ENCODE measurements at regions not wholly inside any gene's neighbourhood (a gene's known extent, or its start where the extent isn't known, plus 50 kb on each side); places are given as distances from the start of the nearest gene placed in this dataset.

DNA sequence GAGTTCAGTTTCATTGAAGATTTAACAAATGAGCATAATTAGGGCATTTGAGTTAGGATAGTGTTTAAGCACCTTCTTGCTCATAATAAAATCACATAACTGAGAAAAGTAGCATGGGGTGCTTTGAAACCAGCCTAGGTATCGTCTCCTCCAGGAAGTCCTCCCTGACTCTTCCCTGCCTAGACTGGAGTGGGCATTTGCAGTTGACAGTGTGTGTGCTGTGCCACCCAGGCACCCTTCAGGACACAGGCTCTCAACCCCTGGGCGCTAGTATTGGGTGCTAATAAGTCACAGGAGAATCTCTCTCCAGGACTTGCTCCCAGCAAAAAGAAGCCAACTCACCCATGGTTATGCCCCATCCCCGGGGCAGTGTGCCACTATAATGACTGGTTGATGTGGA, 584.1 kb downstream of the INSC start:
- Histone ChIP-seq H3K4me3 (ENCODE audit: low read depth, low read length) (no peak overlapping the region), H3K36me3 (ENCODE audit: control insufficient read depth, insufficient read depth, low read length) (no peaks in the 10 kb centered on the region), H3K9me3 (ENCODE audit: control insufficient read depth in 2 of 2, low read length in 2 of 2) (no peaks in the 10 kb centered on the region), H3K27me3 (ENCODE audit: control insufficient read depth, insufficient read depth, low read length) (no peaks in the 10 kb centered on the region), H3K27ac (ENCODE audit: insufficient read depth, low read length, poor library complexity, severe bottlenecking) (no peak overlapping the region), H3K4me1 (ENCODE audit: control insufficient read depth, insufficient read depth, low read length, poor library complexity, severe bottlenecking) (no peaks in the 10 kb centered on the region)
- ATAC-seq (ENCODE audit: low read depth in 2 of 2) (no peak), DNase-seq (no peak)
- no peaks in the 10 kb centered on the region for H3K36me3 Mint-ChIP-seq
- no peaks in the 10 kb centered on the region for H3K27me3 Mint-ChIP-seq
- no peaks in the 10 kb centered on the region for H3K4me1 Mint-ChIP-seq
- H3K4me3 Mint-ChIP-seq, result no peak overlapping the region
- H3K9me3 Mint-ChIP-seq, result peaks cover 0 to 7% (median 3%) of the 10 kb centered on the region in 7 donors
- H3K27ac Mint-ChIP-seq, result no peak overlapping the region

DNA sequence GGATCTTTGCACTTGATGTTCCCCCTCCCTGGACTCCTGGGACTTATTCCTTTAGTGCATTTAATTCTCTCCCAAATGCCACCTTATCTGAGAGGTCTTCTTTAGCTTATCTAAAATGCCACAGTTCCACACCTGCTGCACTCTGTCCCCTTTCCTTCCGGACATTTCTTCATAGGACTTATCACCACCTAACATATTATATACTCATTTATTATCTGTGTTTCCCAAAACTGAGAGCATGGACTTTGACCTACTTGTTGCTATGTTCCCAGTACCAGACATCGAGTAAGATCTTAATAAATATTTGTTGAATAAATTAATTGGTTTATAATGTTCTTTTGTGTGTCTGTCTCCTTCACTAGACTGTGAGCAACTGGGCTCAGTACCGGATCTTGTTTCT, 585.3 kb downstream of the INSC start:
- no peak for DNase-seq
- Histone ChIP-seq H3K36me3 (ENCODE audit: control insufficient read depth, insufficient read depth, low read length) (no peaks in the 10 kb centered on the region), H3K27ac (ENCODE audit: insufficient read depth, low read length, poor library complexity, severe bottlenecking) (no peak overlapping the region), H3K27me3 (ENCODE audit: control insufficient read depth, insufficient read depth, low read length) (no peaks in the 10 kb centered on the region), H3K9me3 (ENCODE audit: control insufficient read depth in 2 of 2, low read length in 2 of 2) (no peaks in the 10 kb centered on the region), H3K4me1 (ENCODE audit: control insufficient read depth, insufficient read depth, low read length, poor library complexity, severe bottlenecking) (no peaks in the 10 kb centered on the region), H3K4me3 (ENCODE audit: low read depth, low read length) (no peak overlapping the region)
- Mint-ChIP-seq H3K4me3 (no peak overlapping the region), H3K4me1 (no peaks in the 10 kb centered on the region), H3K36me3 (no peaks in the 10 kb centered on the region), H3K27me3 (no peaks in the 10 kb centered on the region), H3K27ac (no peak overlapping the region), H3K9me3 (peaks cover 0 to 7% (median 3%) of the 10 kb centered on the region in 7 donors)
- ATAC-seq (ENCODE audit: low read depth in 2 of 2), result no peak

DNA sequence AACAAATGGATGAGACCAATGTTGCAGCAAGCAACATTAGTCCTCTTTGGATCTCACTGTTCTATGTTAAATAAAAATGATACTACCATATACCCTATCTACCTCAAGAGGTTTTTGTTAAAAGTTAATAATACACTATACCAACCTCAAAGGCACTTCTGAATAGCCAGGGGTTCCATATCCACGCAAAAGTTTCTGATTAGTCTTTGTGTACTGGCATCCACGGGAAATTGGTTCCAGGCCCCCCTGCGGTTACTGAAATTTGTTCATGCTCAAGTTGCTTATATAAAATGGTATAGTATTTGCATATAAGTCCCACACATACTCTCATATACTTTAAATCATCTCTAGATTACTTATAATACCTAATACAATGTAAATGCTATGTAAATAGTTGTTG, 585.7 kb downstream of the INSC start:
- DNase-seq (no peak), ATAC-seq (ENCODE audit: low read depth in 2 of 2) (no peak)
- Mint-ChIP-seq H3K9me3 (peaks cover 0 to 7% (median 2%) of the 10 kb centered on the region in 7 donors), H3K27me3 (no peaks in the 10 kb centered on the region), H3K4me1 (no peaks in the 10 kb centered on the region), H3K4me3 (no peak overlapping the region), H3K36me3 (no peaks in the 10 kb centered on the region), H3K27ac (no peak overlapping the region)
- H3K27ac ChIP-seq (ENCODE audit: insufficient read depth, low read length, poor library complexity, severe bottlenecking), result no peak overlapping the region
- no peak overlapping the region for H3K4me3 ChIP-seq (ENCODE audit: low read depth, low read length)
- no peaks in the 10 kb centered on the region for H3K27me3 ChIP-seq (ENCODE audit: control insufficient read depth, insufficient read depth, low read length)
- H3K9me3 ChIP-seq (ENCODE audit: control insufficient read depth in 2 of 2, low read length in 2 of 2), result no peaks in the 10 kb centered on the region
- no peaks in the 10 kb centered on the region for H3K36me3 ChIP-seq (ENCODE audit: control insufficient read depth, insufficient read depth, low read length)
- H3K4me1 ChIP-seq (ENCODE audit: control insufficient read depth, insufficient read depth, low read length, poor library complexity, severe bottlenecking), result no peaks in the 10 kb centered on the region

DNA sequence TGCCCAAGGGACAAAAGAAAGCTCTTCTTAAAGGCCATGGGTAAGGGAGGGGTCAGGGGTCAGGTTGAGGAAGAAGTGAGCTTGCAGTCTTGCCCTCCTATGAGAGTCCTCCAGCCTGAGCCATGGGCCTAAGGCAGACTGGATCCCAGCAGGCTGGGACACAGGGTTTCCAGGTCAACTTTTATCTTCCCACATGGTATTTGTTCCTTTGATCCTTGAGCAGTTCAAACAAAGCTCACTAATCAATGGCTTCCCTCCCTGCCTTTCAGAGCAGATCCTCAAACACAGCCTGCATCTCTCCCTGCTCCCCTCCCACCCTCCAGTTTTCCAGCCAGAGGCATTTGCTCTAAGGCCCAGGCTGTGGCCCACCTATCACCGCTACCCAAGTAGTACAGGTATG, 589.3 kb downstream of the INSC start:
- no peaks in the 10 kb centered on the region for H3K36me3 ChIP-seq (ENCODE audit: control insufficient read depth, insufficient read depth, low read length)
- H3K9me3 ChIP-seq (ENCODE audit: control insufficient read depth in 2 of 2, low read length in 2 of 2), result peaks cover 0 to 1% of the 10 kb centered on the region in 2 experiments
- H3K27ac Mint-ChIP-seq, result no peak overlapping the region
- no peak for ATAC-seq (ENCODE audit: low read depth in 2 of 2)
- no peaks in the 10 kb centered on the region for H3K36me3 Mint-ChIP-seq
- H3K4me3 Mint-ChIP-seq, result no peak overlapping the region
- peaks cover 0 to 7% (median 1%) of the 10 kb centered on the region in 7 donors for H3K9me3 Mint-ChIP-seq
- no peaks in the 10 kb centered on the region for H3K27me3 Mint-ChIP-seq
- H3K27me3 ChIP-seq (ENCODE audit: control insufficient read depth, insufficient read depth, low read length), result no peaks in the 10 kb centered on the region
- H3K27ac ChIP-seq (ENCODE audit: insufficient read depth, low read length, poor library complexity, severe bottlenecking), result no peak overlapping the region
- H3K4me1 Mint-ChIP-seq, result no peaks in the 10 kb centered on the region
- H3K4me1 ChIP-seq (ENCODE audit: control insufficient read depth, insufficient read depth, low read length, poor library complexity, severe bottlenecking), result no peaks in the 10 kb centered on the region
- no peak overlapping the region for H3K4me3 ChIP-seq (ENCODE audit: low read depth, low read length)
- DNase-seq, result no peak

DNA sequence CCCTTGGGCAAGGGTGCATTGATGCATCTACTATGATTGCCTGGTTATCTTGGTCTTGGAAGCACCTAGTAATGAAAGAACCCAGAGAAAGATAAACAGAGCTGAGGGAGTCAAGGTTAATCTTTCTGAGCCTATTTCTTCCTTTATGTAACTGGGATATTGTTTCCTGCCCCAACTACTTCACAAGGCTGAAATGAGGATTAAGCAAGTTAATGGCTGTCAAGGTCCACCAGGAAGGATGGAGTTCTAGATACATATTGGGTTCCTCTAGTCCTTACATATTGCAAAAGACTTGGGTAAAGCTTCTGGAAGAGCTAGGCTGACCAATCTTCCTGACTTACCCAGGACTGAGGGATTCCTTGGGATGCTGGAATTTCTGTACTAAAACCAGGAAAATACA, 589.8 kb downstream of the INSC start:
- H3K4me3 ChIP-seq (ENCODE audit: low read depth, low read length), result no peak overlapping the region
- no peaks in the 10 kb centered on the region for H3K4me1 Mint-ChIP-seq
- H3K27me3 Mint-ChIP-seq, result no peaks in the 10 kb centered on the region
- no peaks in the 10 kb centered on the region for H3K36me3 Mint-ChIP-seq
- H3K9me3 Mint-ChIP-seq, result peaks cover 0 to 7% (median 1%) of the 10 kb centered on the region in 7 donors
- no peak overlapping the region for H3K27ac Mint-ChIP-seq
- DNase-seq (no peak), ATAC-seq (ENCODE audit: low read depth in 2 of 2) (no peak)
- no peaks in the 10 kb centered on the region for H3K4me1 ChIP-seq (ENCODE audit: control insufficient read depth, insufficient read depth, low read length, poor library complexity, severe bottlenecking)
- H3K27me3 ChIP-seq (ENCODE audit: control insufficient read depth, insufficient read depth, low read length), result no peaks in the 10 kb centered on the region
- no peaks in the 10 kb centered on the region for H3K36me3 ChIP-seq (ENCODE audit: control insufficient read depth, insufficient read depth, low read length)
- no peak overlapping the region for H3K27ac ChIP-seq (ENCODE audit: insufficient read depth, low read length, poor library complexity, severe bottlenecking)
- H3K9me3 ChIP-seq (ENCODE audit: control insufficient read depth in 2 of 2, low read length in 2 of 2), result peaks cover 0 to 3% of the 10 kb centered on the region in 2 experiments
- H3K4me3 Mint-ChIP-seq, result peak overlapping the region in 1 of 4 donors; percentile 64

DNA sequence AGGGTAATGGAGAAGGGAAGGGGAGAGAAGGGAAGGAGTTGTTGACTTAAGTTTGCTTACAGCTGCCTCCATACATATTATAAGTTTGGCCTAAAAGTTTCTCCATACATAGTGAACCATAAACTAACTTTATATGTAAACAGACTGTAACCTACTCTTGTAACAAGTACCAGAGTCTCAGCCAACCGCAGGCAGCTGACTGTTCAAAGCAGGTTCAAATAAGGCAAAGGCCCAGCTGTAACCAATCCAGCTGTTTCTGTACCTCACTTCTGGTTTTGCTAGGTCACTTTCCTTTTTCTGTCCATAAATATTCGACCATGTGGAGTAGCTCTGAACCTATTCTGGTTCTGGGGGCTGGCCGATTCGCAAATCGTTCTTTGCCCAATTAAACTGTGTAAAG, 591.2 kb downstream of the INSC start:
- Mint-ChIP-seq H3K4me3 (no peak overlapping the region), H3K36me3 (no peaks in the 10 kb centered on the region), H3K27me3 (no peaks in the 10 kb centered on the region), H3K9me3 (peaks cover 0 to 7% (median 1%) of the 10 kb centered on the region in 7 donors), H3K27ac (no peak overlapping the region), H3K4me1 (no peaks in the 10 kb centered on the region)
- Histone ChIP-seq H3K27ac (ENCODE audit: insufficient read depth, low read length, poor library complexity, severe bottlenecking) (no peak overlapping the region), H3K4me3 (ENCODE audit: low read depth, low read length) (no peak overlapping the region), H3K36me3 (ENCODE audit: control insufficient read depth, insufficient read depth, low read length) (no peaks in the 10 kb centered on the region), H3K27me3 (ENCODE audit: control insufficient read depth, insufficient read depth, low read length) (no peaks in the 10 kb centered on the region), H3K9me3 (ENCODE audit: control insufficient read depth in 2 of 2, low read length in 2 of 2) (peaks cover 0 to 3% of the 10 kb centered on the region in 2 experiments), H3K4me1 (ENCODE audit: control insufficient read depth, insufficient read depth, low read length, poor library complexity, severe bottlenecking) (no peaks in the 10 kb centered on the region)
- no peak for DNase-seq
- ATAC-seq (ENCODE audit: low read depth in 2 of 2), result no peak

DNA sequence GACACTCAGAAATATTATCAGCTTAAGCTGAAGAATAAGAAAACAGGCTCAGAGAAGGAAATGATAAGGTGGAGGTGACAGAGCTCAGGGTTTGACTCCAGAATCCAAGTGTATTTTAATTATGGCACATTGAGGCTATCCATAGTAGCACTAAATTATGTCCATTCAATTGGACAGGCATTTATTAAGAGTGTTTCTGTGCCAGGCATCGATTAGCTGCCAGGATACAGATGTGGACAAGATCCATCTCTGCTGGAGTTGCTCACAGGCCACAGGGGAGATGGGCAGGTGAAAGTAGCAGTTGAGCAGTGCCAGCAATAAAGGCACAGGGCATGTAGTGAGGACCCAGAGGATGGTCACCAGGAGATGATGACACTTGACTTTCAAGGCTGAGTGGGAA, 592.5 kb downstream of the INSC start:
- Histone ChIP-seq H3K4me1 (ENCODE audit: control insufficient read depth, insufficient read depth, low read length, poor library complexity, severe bottlenecking) (no peaks in the 10 kb centered on the region), H3K36me3 (ENCODE audit: control insufficient read depth, insufficient read depth, low read length) (no peaks in the 10 kb centered on the region), H3K4me3 (ENCODE audit: low read depth, low read length) (no peak overlapping the region), H3K27me3 (ENCODE audit: control insufficient read depth, insufficient read depth, low read length) (no peaks in the 10 kb centered on the region), H3K27ac (ENCODE audit: insufficient read depth, low read length, poor library complexity, severe bottlenecking) (no peak overlapping the region), H3K9me3 (ENCODE audit: control insufficient read depth in 2 of 2, low read length in 2 of 2) (peaks cover 0 to 3% of the 10 kb centered on the region in 2 experiments)
- no peak overlapping the region for H3K27ac Mint-ChIP-seq
- H3K27me3 Mint-ChIP-seq, result no peaks in the 10 kb centered on the region
- no peak overlapping the region for H3K4me3 Mint-ChIP-seq
- ATAC-seq (ENCODE audit: low read depth in 2 of 2) (no peak), DNase-seq (no peak)
- H3K36me3 Mint-ChIP-seq, result no peaks in the 10 kb centered on the region
- peaks cover 0 to 7% (median 1%) of the 10 kb centered on the region in 7 donors for H3K9me3 Mint-ChIP-seq
- H3K4me1 Mint-ChIP-seq, result no peaks in the 10 kb centered on the region

DNA sequence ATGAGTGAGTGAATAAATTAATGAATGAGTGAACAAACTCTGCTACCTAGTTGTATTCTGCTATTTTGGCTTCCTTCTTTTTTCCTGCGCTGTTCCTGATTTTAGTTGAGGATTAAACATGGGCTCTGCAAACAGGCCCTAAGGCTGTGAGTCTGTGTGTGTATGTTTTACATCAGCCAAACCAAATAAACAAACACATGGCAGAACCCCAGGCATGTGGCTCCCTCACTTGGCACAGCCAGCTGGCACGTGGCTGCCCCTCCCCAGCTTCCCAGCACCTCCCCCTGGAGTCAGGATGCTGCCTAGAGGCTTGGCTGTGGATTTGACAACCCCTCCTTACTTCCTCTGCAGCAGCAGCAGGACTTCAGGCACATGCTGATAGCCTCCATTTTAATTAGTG, 593.2 kb downstream of the INSC start:
- peaks cover 0 to 5% (median 1%) of the 10 kb centered on the region in 7 donors for H3K9me3 Mint-ChIP-seq

More for the DNA sequence above, 593.2 kb downstream of the INSC start:
- H3K36me3 Mint-ChIP-seq, result no peaks in the 10 kb centered on the region
- no peaks in the 10 kb centered on the region for H3K27me3 Mint-ChIP-seq
- H3K9me3 ChIP-seq (ENCODE audit: control insufficient read depth in 2 of 2, low read length in 2 of 2), result peaks cover 0 to 3% of the 10 kb centered on the region in 2 experiments
- no peak overlapping the region for H3K27ac ChIP-seq (ENCODE audit: insufficient read depth, low read length, poor library complexity, severe bottlenecking)
- ATAC-seq (ENCODE audit: low read depth in 2 of 2), result no peak
- no peak for DNase-seq
- no peaks in the 10 kb centered on the region for H3K36me3 ChIP-seq (ENCODE audit: control insufficient read depth, insufficient read depth, low read length)
- no peak overlapping the region for H3K4me3 Mint-ChIP-seq
- H3K27ac Mint-ChIP-seq, result no peak overlapping the region
- H3K27me3 ChIP-seq (ENCODE audit: control insufficient read depth, insufficient read depth, low read length), result no peaks in the 10 kb centered on the region
- H3K4me3 ChIP-seq (ENCODE audit: low read depth, low read length), result no peak overlapping the region
- no peaks in the 10 kb centered on the region for H3K4me1 ChIP-seq (ENCODE audit: control insufficient read depth, insufficient read depth, low read length, poor library complexity, severe bottlenecking)
- no peaks in the 10 kb centered on the region for H3K4me1 Mint-ChIP-seq

Data from CD4-positive, CD25-positive, alpha-beta regulatory T cell (primary cell).